ENCODE measurements at regions not wholly inside any gene's neighbourhood (a gene's known extent, or its start where the extent isn't known, plus 50 kb on each side); places are given as distances from the start of the nearest gene placed in this dataset.
"Not testable (repeated sequence)": the region's sequence is repeated elsewhere in the genome, so short reads cannot be mapped to it uniquely, and the experiment has no call there.

- DNase-seq (ENCODE audit: low spot score); intact Hi-C loops (cut with DNase I): not testable (repeated sequence)
Measured at GRCh38 chr6:122944936-122945335, 51.1 kb upstream of the CLVS2 start.

All from cardiac septum (tissue), 1 donor.